ENCODE measurements at regions not wholly inside any gene's neighbourhood (a gene's known extent, or its start where the extent isn't known, plus 50 kb on each side); places are given as distances from the start of the nearest gene placed in this dataset.
"Not testable (repeated sequence)": the region's sequence is repeated elsewhere in the genome, so short reads cannot be mapped to it uniquely, and the experiment has no call there.

GRCh38 chr17:21507806-21508205, 131.6 kb downstream of the KCNJ12 start:
- TF ChIP-seq CTCF (IDR thresholded peaks at IDR 0.05; ENCODE audit: low read depth, low read length, missing input control); TAF1 (conservative IDR thresholded peaks at IDR 0.05); ZBTB33 (IDR thresholded peaks at IDR 0.05); RAD21 (IDR thresholded peaks at IDR 0.05); GABPA (IDR thresholded peaks at IDR 0.05 in 1 of 2, conservative IDR thresholded peaks at IDR 0.05 in 1 of 2); JUND (IDR thresholded peaks at IDR 0.05): not testable (repeated sequence)
